Caco-2 (cell line): ENCODE measurements at regions not wholly inside any gene's neighbourhood (a gene's known extent, or its start where the extent isn't known, plus 50 kb on each side); places are given as distances from the start of the nearest gene placed in this dataset.

Experiments
- BruUV-seq: library from RNA; stranded (reverse); fragments of 400-500 nt; replicated peaks from 2 replicates; lab custom pipeline; 2021; lab: Mats Ljungman, UMichigan
- CTCF ChIA-PET: fragments of 300-600 bp; sonication (Branson Sonifier 250); formaldehyde crosslinking; loops from one replicate; lab custom pipeline; 2022; ENCODE audit warnings: antibody characterized with exemption; lab: Charles Lee
- POLR2A ChIA-PET: fragments of 300-600 bp; sonication (Branson Sonifier 250); formaldehyde crosslinking; loops from one replicate; lab custom pipeline; 2022; ENCODE audit warnings: antibody characterized with exemption; lab: Charles Lee
- DNase-seq, 2 experiments: peaks; one replicate each; pipeline versions ENCODE4 v3.0.0 to v3.0.0-alpha.2; 2020 to 2022
- H3K27me3 ChIP-seq: replicated peaks from 2 replicates; pipeline ENCODE4 v1.6.0; 2011; ENCODE audit warnings: low read length; ENCODE audit not compliant: control insufficient read depth, insufficient read depth
- H3K36me3 ChIP-seq: 2 replicates; pipeline ENCODE4 v1.5.1; 2011; ENCODE audit warnings: low read length; ENCODE audit not compliant: control insufficient read depth, insufficient read depth
- H3K4me1 ChIP-seq: fragments of 250-450 bp; sonication (Bioruptor Pico); 2 replicates; pipeline ENCODE4 v1.5.1; 2020; ENCODE audit warnings: mild to moderate bottlenecking
- H3K4me3 ChIP-seq: 2 replicates; pipeline ENCODE4 v1.5.1; 2011; ENCODE audit warnings: low read depth, mild to moderate bottlenecking, control low read depth, low read length
- H3K9me3 ChIP-seq: fragments of 250-450 bp; sonication (Bioruptor Pico); 2 replicates; pipeline ENCODE4 v1.5.1; 2020; ENCODE audit warnings: mild to moderate bottlenecking, moderate library complexity
- H3K27ac Mint-ChIP-seq: one replicate; pipeline ENCODE4 v1.8.0; 2022; ENCODE audit warnings: mixed read lengths; ENCODE audit not compliant: unreplicated experiment
- H3K27me3 Mint-ChIP-seq: one replicate; pipeline ENCODE4 v1.8.0; 2022; ENCODE audit warnings: mixed read lengths; ENCODE audit not compliant: insufficient read depth, unreplicated experiment
- H3K36me3 Mint-ChIP-seq: one replicate; pipeline ENCODE4 v1.8.0; 2022; ENCODE audit warnings: mild to moderate bottlenecking, mixed read lengths; ENCODE audit not compliant: insufficient read depth, unreplicated experiment
- H3K4me1 Mint-ChIP-seq: one replicate; pipeline ENCODE4 v1.8.0; 2022; ENCODE audit warnings: low read depth, mixed read lengths; ENCODE audit not compliant: unreplicated experiment
- H3K4me3 Mint-ChIP-seq: one replicate; pipeline ENCODE4 v1.8.0; 2022; ENCODE audit warnings: mild to moderate bottlenecking, moderate library complexity, mixed read lengths; ENCODE audit not compliant: unreplicated experiment
- H3K9me3 Mint-ChIP-seq: one replicate; pipeline ENCODE4 v1.8.0; 2022; ENCODE audit warnings: mixed read lengths; ENCODE audit not compliant: unreplicated experiment
- intact Hi-C: fragments of 100-400 bp; cut with micrococcal nuclease; formaldehyde crosslinking; loops from one replicate; pipeline ENCODE4 v1.10.0; 2022; ENCODE audit not compliant: unreplicated experiment
- TF ChIP-seq, protein P1 (sequence below), 2 experiments: fragments of 200-600 bp in 1 of 2; IDR thresholded peaks; 1 replicate in 1 of 2; 2 replicates in 1 of 2; pipeline versions ENCODE4 v1.5.1 to v1.8.0; 2011 to 2022; ENCODE audit warnings: antibody characterized with exemption in 1 of 2, control low read depth in 1 of 2, inconsistent platforms in 1 of 2, low read depth in 1 of 2, low read length in 1 of 2, mild to moderate bottlenecking in 1 of 2, moderate library complexity in 1 of 2; ENCODE audit not compliant: insufficient read depth in 1 of 2, severe bottlenecking in 1 of 2, unreplicated experiment in 1 of 2

DNA sequence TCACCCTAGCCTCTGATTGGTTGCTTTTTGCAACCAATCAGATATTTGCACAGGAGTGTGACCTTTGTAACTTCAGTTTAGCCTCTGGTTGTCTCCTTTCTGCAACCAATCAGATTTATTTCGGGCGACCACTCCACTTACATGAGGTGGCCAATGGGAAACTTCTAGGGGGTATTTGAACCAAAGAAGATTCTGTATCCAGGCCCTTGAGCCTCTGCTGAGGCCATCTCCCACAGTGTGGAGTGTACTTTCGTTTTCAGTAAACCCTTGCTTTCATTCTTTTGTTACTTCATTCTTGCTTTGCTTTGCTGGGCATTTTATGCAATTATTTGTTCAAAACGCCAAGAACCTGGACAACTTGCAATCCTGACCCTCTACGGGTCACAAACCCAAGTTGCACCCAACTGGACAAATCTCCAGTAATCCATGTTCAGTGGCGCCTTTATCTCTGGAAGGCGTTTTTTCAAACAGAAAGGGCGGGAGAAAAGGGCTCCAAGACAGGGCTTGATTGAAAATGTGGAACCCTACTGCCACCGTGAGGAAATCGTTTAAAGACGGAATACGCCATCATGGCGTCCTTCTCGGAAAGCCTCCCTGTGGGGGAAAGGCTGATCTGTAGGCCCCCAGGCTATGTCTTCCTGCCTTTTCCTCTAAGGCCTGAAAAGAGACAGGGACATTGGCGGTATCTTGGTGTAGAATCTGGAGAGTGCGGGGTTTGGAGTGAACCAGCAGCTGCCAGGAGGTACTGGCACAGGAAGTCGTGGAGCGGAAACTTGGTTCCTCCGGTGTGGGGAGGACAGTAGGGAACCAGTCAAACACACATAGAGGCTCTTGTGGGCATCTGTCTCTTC is 184.6 kb downstream of the OR13H1 start:
- H3K27me3 Mint-ChIP-seq: no peaks in the 10 kb centered on the region
- BruUV-seq: no TSS peak
- Histone ChIP-seq H3K4me3 (no peak overlapping the region), H3K4me1 (no peaks in the 10 kb centered on the region), H3K27me3 (no peaks in the 10 kb centered on the region), H3K36me3 (no peaks in the 10 kb centered on the region), H3K9me3 (no peaks in the 10 kb centered on the region)
- no peaks in the 10 kb centered on the region for H3K36me3 Mint-ChIP-seq
- H3K4me3 Mint-ChIP-seq: no peak overlapping the region
- POLR2A ChIA-PET: no interaction called here
- TF ChIP-seq, protein P1, sequence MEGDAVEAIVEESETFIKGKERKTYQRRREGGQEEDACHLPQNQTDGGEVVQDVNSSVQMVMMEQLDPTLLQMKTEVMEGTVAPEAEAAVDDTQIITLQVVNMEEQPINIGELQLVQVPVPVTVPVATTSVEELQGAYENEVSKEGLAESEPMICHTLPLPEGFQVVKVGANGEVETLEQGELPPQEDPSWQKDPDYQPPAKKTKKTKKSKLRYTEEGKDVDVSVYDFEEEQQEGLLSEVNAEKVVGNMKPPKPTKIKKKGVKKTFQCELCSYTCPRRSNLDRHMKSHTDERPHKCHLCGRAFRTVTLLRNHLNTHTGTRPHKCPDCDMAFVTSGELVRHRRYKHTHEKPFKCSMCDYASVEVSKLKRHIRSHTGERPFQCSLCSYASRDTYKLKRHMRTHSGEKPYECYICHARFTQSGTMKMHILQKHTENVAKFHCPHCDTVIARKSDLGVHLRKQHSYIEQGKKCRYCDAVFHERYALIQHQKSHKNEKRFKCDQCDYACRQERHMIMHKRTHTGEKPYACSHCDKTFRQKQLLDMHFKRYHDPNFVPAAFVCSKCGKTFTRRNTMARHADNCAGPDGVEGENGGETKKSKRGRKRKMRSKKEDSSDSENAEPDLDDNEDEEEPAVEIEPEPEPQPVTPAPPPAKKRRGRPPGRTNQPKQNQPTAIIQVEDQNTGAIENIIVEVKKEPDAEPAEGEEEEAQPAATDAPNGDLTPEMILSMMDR (IDR thresholded peaks at IDR 0.05; ENCODE audit: insufficient read depth in 1 of 2, low read depth in 1 of 2, low read length in 1 of 2, severe bottlenecking in 1 of 2, unreplicated experiment in 1 of 2): no peak
- no peak for DNase-seq
- H3K4me1 Mint-ChIP-seq: no peaks in the 10 kb centered on the region
- no peaks in the 10 kb centered on the region for H3K9me3 Mint-ChIP-seq
- CTCF ChIA-PET: no interaction called here
- intact Hi-C loops: no loop called here
- H3K27ac Mint-ChIP-seq: no peak overlapping the region

DNA sequence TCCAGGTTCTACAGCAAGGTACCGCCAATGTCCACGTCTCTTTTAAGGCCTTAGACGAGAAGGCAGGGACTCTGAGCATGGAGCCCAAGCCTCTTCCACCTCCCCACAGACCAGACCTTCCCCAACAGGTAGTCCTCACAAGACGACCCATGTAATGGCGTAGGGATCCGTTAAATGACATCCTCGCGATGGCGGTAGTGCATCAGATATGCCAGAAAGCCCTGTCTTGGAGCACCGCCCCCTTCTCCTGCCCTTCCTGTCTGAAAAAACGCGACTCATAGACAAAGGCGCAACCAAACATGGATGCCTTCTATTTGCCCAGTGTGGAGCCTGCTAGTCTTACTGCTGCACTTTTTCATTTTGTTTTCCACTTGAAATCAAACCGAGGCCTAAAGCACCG is 185.4 kb downstream of the OR13H1 start:
- ChIA-PET POLR2A (no interaction called here), CTCF (no interaction called here)
- no peaks in the 10 kb centered on the region for H3K4me1 ChIP-seq
- no peak for DNase-seq
- no TSS peak for BruUV-seq
- Mint-ChIP-seq H3K4me1 (no peaks in the 10 kb centered on the region), H3K27ac (no peak overlapping the region), H3K27me3 (no peaks in the 10 kb centered on the region), H3K4me3 (no peak overlapping the region), H3K36me3 (no peaks in the 10 kb centered on the region), H3K9me3 (no peaks in the 10 kb centered on the region)
- H3K27me3 ChIP-seq: no peaks in the 10 kb centered on the region
- H3K9me3 ChIP-seq: no peaks in the 10 kb centered on the region
- intact Hi-C loops: no loop called here
- no peak overlapping the region for H3K4me3 ChIP-seq
- TF ChIP-seq, protein P1 (IDR thresholded peaks at IDR 0.05; ENCODE audit: insufficient read depth in 1 of 2, low read depth in 1 of 2, low read length in 1 of 2, severe bottlenecking in 1 of 2, unreplicated experiment in 1 of 2): no peak
- H3K36me3 ChIP-seq: no peaks in the 10 kb centered on the region

DNA sequence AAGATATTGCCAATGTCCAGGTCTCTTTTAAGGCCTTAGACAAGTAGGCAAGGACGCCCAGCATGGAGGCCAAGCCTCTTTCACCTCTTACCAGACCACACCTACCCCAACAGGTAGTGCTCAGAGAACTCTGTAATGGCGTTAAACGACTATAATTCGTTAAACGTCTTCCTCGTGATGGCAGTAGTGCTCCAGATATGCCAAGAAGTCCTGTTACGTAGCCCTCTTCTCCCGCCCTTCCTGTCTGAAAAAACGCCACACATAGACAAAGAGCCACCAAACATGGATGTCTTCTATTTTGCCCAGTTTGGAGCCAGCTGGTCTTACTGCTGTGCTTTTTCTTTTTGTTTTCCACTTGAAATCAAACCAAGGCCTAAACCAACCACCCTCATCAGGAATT is 190.7 kb downstream of the OR13H1 start:
- no peak overlapping the region for H3K4me3 ChIP-seq
- TF ChIP-seq, protein P1 (IDR thresholded peaks at IDR 0.05; ENCODE audit: insufficient read depth in 1 of 2, low read depth in 1 of 2, low read length in 1 of 2, severe bottlenecking in 1 of 2, unreplicated experiment in 1 of 2): no peak
- no peaks in the 10 kb centered on the region for H3K9me3 Mint-ChIP-seq
- H3K36me3 Mint-ChIP-seq: no peaks in the 10 kb centered on the region
- no peaks in the 10 kb centered on the region for H3K36me3 ChIP-seq
- no peaks in the 10 kb centered on the region for H3K27me3 Mint-ChIP-seq
- H3K4me1 ChIP-seq: no peaks in the 10 kb centered on the region
- ChIA-PET CTCF (no interaction called here), POLR2A (no interaction called here)
- DNase-seq: no peak
- H3K27me3 ChIP-seq: no peaks in the 10 kb centered on the region
- no peaks in the 10 kb centered on the region for H3K4me1 Mint-ChIP-seq
- no TSS peak for BruUV-seq
- no peak overlapping the region for H3K4me3 Mint-ChIP-seq
- no peaks in the 10 kb centered on the region for H3K9me3 ChIP-seq
- intact Hi-C loops: no loop called here
- no peak overlapping the region for H3K27ac Mint-ChIP-seq
